Right ventricle myocardium superior (tissue), 1 donor: ENCODE measurements at regions not wholly inside any gene's neighbourhood (a gene's known extent, or its start where the extent isn't known, plus 50 kb on each side); places are given as distances from the start of the nearest gene placed in this dataset.
A peak's percentile ranks its signal among the peaks of the same experiment; 100 is the strongest.

Source experiments
- ATAC-seq: fragments of 200-7000 bp; cut with Tn5 transposase; one replicate; pipeline ENCODE4 v1.9.1; 2020; ENCODE audit warnings: mild to moderate bottlenecking; ENCODE audit not compliant: poor library complexity
- DNase-seq: peaks from one replicate; pipeline ENCODE4 v3.0.0-alpha.2; 2020
- intact Hi-C: fragments of 100-400 bp; cut with DNase I; formaldehyde crosslinking; loops from one replicate; pipeline ENCODE4 v1.11.2; 2022
- donor health status: DM: no; HTN: yes; CAD: no; lungs with severe emphysema.

DNA sequence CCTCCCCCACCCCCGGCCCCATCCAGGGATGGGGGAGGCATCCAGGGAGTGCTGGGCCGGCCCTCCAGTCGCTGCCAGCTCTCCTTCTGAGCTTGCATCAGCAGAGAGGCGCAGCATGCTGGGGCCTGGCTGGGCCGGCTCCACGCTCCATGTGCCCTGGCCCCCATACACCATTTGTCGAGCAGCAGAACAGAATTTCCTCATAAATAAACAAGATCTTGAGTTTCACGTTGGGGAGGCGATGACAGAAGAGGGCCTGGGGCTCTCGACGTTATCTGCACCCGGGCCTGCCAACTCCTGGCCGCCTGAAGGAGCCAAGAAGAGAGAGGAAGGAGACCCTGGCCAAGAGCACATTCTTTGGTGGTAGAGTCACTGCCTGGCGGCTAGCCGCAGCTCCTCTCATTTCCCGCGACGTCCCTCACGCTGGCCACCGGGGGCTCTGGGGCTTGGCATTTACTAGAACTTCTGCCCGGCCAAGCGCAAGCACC, 177.0 kb downstream of the FGF18 start:
- intact Hi-C loops: no loop called here
- ATAC-seq (peak; percentile 95), DNase-seq (peak; percentile 93)

DNA sequence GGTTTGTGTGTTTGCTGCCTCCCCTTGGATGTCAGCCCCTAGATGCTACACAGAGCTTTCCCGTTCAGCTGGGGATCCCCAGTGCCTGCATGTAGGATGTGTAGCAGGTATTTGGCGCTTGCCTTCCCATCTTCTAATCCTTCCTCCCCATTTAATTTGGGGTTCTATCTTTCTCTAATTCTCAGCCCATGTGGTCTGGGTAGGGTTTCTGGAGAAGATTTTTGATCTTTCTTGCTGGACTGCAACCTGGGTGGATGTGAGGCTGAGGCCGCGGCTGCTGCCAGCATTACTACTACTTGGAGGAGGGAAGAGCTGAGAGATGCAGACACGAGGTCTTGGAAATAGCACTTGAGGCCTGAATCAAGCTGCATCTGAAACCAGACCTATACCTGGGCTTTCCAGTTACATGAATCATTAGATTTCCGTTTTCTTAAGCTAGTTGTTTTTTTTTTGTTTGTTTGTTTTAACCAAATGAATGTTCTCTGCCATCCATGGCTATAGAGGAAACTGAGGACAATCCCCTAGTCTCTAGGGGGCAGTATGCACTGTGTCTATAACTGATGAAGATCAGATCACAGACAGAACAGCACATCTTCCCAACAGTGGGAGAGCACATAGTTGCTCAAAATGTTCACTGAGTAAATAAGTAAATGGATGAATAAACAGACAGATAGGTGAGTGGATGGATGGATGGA, 178.6 kb downstream of the FGF18 start:
- no peak for ATAC-seq
- intact Hi-C loops: no loop called here
- DNase-seq: no peak

GRCh38 chr5:171598641-171599152, 179.2 kb downstream of the FGF18 start:
- DNase-seq: no peak
- ATAC-seq: no peak
- intact Hi-C loops: no loop called here

- ATAC-seq (peak; percentile 19), DNase-seq (peak; percentile 66)
- intact Hi-C loops: no loop called here
These were observed 180.0 kb downstream of the FGF18 start for GRCh38 chr5:171599411-171599810.

- intact Hi-C loops: no loop called here
- DNase-seq: no peak
- ATAC-seq: no peak
These were observed 180.6 kb downstream of the FGF18 start for GRCh38 chr5:171599957-171600612.

DNA sequence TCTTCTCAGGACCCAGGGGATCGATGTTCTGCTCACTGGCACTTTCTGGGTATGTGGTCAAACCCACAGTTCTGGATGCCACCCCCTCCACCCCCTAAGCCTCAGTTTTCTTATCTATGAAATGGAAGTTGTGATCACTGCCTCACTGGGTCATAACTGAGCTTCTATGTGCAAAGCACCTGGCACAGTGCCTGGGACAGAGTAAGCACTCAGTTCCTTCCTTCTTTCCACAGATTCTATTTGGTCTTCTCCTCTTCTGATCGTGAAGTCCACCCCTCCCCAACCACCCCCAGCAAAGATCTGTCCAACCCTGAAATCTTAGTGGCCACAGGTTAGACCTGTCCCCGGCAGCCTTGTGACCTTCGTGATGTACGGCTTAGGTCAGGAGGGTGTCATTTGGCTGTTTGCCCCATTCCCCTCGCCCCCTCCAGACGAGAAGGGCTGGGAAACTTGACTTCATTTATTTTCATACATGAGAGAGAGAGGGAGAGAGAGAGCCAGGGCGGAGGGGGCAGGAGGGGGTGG, 181.4 kb downstream of the FGF18 start:
- peak; percentile 64 for DNase-seq
- intact Hi-C loops: no loop called here

DNA sequence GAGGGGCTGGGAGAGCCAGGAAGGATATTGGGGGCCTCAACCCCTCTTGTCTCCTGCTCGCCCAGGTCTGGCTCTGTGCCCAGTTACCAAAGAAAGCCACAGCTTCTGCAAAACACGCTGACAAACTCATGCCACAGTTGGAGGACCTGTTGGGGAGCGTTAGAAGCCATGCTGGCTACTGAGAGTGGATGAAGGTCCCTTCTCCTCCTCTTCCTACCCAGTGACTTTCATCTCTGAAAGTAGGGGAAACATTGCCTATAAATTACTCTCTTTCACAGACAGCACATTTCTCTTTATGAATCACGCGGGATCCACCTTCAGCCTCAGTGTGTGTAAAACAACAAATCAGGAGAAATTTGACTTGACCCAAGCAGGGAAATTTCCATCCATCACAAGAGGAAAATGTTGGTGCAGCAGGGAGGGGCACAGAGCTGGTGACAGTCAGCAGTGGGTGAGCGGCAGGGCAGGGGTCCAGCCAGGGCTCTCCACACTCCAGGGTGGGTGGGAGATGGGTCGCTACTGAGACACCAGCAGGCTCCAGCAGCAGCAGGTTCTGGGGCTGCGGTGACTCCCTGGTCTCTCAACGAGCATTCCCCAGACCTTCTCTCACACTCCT, 181.9 kb downstream of the FGF18 start:
- intact Hi-C loops: no loop called here
- no peak for DNase-seq
- no peak for ATAC-seq

More for the DNA sequence above, 181.4 kb downstream of the FGF18 start:
- no peak for ATAC-seq

GRCh38 chr5:171603591-171603990, 182.0 kb upstream of the SMIM23 start:
- no peak for ATAC-seq
- intact Hi-C loops: no loop called here
- no peak for DNase-seq

GRCh38 chr5:171604195-171604594, 181.4 kb upstream of the SMIM23 start:
- ATAC-seq (no peak), DNase-seq (no peak)
- intact Hi-C loops: no loop called here

DNA sequence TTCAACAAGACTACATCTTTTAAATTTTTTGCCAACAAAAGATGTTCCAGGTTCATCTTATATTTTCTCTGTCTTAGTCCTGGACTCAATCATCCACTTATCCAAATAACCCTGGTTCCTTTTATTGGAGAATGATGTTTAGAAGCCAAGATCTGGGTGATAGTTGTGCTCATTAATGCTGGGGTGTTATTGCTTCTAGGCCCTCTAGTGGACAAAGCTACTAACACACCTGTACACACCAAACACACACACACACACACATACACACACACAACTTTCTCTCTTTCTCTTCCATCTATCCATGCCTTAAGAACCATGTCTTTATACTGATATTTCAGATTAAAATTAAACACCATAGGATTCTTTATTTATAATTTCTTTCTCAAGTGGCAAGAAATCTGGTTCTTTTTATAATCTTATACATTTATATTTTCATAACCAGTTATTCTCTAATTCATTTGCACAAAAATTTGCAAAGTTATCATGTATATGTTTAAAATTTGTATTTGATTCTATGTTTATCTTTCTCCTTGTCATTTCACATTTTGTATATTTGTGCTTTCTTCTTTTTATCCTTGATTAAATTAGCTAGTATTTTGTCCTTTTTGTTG, 179.1 kb upstream of the SMIM23 start:
- intact Hi-C loops: no loop called here
- DNase-seq (no peak), ATAC-seq (no peak)

DNA sequence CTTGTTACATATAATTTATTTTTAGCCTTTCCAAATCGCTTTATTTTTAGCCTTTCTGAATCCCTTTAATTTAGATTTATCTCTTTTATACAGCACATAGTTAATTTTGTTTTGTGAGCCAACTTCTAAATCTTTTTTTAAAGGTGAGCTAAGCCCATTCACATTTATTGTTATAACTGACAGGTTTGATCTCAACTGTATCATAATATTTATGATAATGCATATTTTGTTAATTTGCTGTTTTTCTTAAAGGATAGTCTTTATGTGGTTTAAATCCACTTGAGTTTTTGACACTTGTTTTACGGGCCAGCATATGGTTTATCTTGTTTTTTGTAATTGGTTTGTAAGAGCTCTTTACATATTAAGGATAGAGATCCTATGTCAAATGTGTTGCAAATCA, 177.8 kb upstream of the SMIM23 start:
- no peak for ATAC-seq

GRCh38 chr5:171609806-171610452, 175.7 kb upstream of the SMIM23 start:
- DNase-seq (no peak), ATAC-seq (no peak)
- intact Hi-C loops: no loop called here

More for the DNA sequence above, 177.8 kb upstream of the SMIM23 start:
- DNase-seq: no peak
- intact Hi-C loops: no loop called here

GRCh38 chr5:171610686-171611085, 174.9 kb upstream of the SMIM23 start:
- intact Hi-C loops: no loop called here
- no peak for ATAC-seq
- DNase-seq: no peak

DNA sequence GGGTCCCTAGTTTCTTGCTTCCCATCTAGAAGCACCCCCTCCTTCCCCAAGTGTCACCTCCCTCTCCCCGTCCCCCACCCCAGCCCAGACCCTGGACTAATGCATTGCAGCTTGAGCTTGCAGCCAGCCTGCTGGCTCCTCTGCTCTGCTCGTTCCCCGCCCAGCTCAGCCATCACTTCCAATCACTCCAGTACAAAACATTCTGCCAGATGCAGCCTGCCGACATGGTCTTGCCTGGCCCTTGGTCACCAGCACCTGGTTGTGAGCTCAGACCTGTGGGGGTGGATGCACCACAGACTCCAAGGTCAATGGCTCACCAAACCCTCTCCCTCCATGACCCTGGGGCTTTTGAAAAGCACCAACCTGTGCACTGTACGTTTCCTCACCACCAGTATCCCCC, 172.9 kb upstream of the SMIM23 start:
- DNase-seq (no peak), ATAC-seq (no peak)
- intact Hi-C loops: no loop called here

GRCh38 chr5:171614511-171614910, 171.1 kb upstream of the SMIM23 start:
- DNase-seq (no peak), ATAC-seq (no peak)
- intact Hi-C loops: no loop called here

- intact Hi-C loops: no loop called here
- ATAC-seq: peak; percentile 85
- peak; percentile 59 for DNase-seq
These were observed 170.5 kb upstream of the SMIM23 start for GRCh38 chr5:171614971-171615653.

GRCh38 chr5:171615705-171616640, 169.6 kb upstream of the SMIM23 start:
- DNase-seq: no peak
- ATAC-seq: no peak
- intact Hi-C loops: no loop called here
